ENCODE measurements at regions not wholly inside any gene's neighbourhood (a gene's known extent, or its start where the extent isn't known, plus 50 kb on each side); places are given as distances from the start of the nearest gene placed in this dataset.

DNA sequence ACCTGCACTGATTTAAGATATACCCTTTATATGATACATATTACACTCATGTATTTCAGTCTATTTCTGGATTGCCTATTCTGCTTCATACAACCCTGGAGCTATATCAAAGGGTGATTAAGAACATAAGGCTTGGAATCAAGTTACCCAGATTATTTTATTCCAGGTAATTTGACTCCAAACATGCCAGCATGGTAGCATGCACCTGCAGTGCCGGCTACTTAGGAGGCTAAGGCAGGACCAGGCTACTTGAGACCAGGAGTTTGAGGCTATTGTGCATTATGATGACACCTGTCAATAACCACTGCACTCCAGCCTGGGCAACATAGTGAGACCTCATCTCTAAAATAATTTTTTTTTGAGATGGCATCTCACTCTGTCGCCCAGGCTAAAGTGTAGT, 50.4 kb upstream of the NEO1 start:
- no peak for DNase-seq (ENCODE audit: low spot score)

DNA sequence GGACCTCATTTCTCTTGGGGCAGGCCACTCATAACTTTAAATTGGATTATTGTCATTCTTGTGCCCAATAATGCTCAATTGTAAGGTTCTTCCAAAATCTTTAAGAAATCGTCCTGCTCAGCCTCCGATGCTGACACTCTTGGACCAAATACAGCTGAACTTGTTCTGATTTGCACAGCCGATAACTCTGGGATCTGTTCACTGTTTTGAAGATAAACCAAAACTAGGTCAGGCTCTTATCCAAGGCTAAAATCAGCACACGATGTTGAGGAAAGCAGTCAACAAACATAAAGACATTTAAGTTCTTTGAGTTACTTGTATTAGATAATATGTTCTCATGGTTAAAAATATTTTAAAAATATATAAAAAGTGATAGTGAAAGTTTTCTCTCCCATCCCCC, 52.0 kb upstream of the NEO1 start:
- no peak for DNase-seq (ENCODE audit: low spot score)

DNA sequence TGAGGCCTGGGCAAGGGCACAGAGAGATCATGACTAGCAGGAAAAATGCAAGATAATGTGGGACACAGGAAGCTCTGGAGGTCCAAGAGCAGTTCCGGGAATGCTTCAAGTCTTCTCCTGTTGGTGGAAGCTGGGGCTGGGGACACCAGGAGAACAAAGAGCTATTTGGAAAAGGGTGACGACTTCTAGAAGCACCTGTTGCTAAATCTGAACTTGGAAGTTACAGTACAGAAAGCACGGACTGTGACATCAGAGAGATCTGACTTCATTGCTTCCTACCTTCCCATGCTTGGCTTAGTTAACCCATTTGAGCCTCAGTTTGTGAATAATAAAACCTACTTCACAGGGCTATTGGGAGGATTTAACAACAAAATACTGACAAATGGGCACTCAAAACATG, 52.7 kb upstream of the NEO1 start:
- no peak for DNase-seq (ENCODE audit: low spot score)

DNA sequence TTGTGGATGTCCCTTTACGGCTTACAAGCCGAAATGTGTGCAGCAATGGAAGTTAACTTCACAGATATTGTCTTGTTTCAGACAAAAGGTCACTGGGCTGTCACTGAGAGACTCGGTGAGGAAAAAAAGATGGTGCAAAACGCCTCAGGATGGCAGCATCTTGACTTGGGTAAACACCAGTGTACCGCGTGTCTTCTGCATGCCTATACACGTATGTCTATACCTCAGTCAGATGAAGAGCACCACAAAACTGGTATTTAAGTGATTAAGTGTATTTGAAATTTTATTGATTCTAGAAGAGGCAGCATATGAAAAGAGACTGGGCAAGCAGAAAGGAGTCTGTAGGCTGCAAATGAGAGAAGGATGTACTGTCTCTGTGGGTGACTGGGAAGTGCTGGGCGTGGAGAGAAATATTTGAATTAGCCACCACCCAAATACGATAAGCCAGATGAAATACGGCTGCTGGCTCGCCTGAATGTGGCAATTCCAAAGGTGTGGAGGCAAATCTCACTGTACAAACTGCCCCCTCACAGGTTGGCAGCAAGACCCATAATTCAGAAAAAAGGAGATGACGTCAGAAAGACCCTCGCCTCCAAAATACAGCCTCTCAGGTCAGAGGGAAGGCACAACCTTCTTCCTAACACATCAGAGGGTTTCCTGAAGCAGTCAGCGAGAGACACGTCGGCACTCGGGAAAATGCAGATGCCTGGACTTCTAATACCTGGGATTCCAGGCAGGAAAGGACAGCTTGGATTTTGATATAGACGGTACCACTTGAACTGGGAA, 53.4 kb upstream of the NEO1 start:
- DNase-seq (ENCODE audit: low spot score) = no peak

DNA sequence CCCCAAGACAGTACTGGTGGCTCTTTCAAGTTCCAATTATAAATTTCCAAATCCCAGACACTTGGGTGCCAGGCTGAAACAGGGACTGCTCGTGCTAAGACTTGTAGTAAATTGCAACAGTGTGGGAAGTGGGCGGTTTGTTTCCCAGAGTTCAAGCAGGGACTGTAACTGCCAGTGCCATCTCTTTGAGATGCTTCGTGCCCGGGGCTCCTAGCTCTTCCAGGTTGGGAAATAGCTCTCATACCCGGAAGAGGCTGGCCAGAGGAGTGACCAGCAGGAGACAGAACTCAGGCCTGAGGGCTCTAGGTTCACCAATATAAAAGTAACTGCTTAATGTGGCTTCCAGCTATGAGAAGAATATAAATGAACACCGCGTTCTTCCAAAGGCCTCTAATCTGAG, 54.0 kb upstream of the NEO1 start:
- no peak for DNase-seq (ENCODE audit: low spot score)

DNA sequence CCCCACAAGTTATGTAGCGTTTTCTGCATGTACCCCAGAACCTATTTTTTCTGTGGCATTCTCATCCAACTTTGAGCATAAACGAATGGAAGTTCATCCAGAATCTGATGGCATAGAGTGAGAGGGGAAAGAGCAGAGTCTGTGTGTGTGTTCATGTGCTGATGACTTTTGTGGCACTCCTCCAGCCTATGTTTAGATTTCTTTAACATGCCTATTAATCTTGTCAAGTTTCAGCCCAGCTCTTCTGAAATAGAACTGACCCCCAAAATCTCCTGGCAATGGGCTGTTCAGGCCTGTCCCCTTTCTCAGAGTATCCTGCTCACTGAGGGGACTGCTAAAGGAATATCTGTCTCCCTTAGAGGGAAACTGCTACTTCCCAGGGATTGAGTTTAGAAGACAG, 56.4 kb upstream of the NEO1 start:
- no peak for DNase-seq (ENCODE audit: low spot score)

DNA sequence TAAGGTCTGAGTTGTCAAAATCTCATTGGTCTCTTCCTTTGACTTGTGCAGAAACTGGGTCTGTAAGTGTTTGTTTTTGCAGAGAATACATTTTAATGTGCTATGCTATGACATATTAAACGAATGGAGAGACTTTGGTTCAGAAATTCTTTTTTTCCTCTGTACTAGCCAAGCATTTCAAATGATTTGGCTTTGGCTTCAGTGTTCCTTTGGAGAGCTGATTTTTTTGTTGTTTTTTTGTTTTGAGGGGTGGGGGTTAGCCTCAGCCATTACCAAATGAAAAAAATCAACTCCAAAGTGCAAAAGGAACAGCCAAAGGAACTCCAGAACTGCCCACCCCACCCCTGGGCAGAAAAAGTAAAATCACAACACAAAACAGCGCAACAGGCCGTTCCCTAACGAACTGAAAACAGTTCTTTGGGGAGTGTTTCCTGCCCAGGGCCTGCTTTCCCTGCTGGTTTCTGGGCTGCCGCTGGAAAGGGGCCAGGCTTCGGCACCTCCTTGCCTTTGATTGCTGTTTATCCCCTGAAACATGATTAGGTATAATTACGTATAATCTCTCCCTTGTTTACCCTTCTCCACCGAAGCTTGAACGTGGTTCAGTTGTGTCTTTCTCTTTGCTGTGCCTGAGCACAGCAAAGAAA, 57.6 kb upstream of the NEO1 start:
- no peak for DNase-seq (ENCODE audit: low spot score)

DNA sequence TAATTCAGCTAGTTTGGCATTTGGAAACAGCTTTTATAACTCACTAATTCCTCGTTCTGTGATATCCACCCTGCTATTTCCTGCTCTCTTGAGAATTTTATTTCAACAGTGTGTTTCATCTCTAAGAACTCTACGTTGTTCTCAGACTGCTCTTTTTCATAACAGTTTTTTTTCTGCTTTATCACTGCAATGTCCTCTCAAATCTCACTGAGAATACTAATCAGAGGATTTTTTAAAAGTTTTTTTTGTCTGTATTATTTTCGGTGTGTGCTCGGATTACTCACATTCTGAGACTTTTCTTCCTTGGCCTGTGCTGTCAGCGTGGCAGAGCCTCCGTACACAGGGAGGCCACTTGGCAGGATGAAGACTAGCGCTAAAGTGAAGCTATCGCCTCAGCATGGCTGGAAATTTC, 59.4 kb upstream of the NEO1 start:
- no peak for DNase-seq (ENCODE audit: low spot score)

DNA sequence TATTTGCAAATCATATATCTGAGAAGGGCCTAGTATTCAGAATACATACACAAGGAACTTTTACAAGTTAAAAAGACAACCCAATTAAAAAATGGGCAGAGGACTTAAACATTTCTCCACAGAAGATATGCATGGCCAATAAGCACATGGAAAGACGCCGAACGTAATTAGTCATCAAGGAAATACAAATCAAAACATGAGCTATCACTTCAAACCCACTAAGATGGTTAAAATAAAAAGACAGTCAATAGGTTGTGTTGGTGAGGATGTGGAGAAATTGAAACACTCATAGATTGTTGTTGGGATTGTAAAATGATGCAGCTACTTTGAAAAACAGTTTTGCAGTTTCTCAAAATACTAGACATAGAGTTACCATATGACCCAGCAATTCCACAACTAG, 61.2 kb upstream of the NEO1 start:
- DNase-seq (ENCODE audit: low spot score) = no peak

DNA sequence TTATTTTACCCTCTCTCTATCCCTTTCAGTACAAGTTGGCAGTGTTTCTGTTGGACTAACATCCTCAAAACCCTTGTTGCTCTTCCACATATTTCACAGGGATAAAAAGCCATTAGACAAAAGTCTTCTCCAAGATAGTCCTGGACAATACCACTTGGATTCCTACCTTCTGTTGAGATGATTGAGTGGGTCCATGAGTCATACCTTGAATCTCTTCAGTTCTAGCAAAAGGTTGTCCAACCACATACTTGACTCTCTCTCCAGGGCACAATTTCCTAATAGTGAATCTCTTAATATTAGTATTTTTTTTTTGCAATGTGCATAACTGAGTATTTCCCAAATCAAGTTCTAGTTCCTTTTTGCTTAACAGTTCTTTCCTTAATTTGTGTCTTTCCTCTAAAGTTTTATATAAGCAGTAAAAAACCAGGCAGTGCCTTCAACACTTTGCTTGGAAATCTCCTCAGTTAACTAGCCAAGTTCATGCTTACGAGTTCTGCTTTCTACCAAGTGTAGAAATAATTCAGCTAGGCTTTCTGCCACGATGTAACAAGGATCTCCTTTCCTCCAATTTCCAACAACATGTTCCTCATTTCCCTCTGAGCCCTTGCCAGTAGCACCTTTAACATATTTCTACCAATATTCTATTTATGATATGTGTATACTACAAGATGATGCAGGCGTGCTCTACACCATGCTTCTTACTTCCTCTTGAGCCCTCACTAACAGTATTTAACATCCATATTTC, 68.3 kb upstream of the NEO1 start:
- no peak for DNase-seq (ENCODE audit: low spot score)

DNA sequence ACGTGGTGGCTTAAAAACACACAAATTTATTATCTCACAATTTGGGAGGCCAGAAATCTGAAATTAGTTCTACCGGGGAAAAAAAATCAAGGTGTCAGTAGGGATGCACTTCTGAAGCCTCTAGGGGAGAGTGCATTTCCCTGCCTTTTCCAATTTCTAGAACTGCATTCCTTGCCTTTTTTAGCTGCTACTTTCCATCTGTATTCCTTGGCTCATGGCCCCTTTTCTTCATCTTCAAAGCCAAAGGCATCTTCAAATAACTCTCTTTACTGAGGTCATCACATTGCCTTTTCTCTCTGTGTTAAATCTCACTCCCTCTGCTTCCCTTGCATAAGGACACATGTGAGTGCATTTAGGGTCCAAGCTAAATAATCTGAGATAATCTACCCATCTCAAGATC, 69.5 kb upstream of the NEO1 start:
- DNase-seq (ENCODE audit: low spot score) = no peak

DNA sequence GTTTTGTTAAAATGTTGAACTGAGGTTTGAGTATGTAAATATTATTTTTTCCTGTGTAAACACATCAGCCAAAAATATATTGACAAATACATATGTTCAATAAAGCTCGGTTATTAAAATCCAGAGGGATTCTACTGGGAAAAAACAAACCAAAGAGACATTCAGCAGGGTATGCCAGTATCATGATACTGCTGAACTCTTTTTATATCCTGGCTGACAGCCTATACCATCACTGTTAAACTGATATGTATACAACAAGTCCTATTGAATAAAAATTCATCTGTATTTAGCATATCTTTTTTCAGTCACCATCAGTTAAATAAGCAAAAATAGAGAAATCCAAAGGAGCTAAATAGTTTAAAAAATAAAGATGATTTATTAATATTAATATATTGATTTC, 71.6 kb upstream of the NEO1 start:
- DNase-seq (ENCODE audit: low spot score) = no peak

DNA sequence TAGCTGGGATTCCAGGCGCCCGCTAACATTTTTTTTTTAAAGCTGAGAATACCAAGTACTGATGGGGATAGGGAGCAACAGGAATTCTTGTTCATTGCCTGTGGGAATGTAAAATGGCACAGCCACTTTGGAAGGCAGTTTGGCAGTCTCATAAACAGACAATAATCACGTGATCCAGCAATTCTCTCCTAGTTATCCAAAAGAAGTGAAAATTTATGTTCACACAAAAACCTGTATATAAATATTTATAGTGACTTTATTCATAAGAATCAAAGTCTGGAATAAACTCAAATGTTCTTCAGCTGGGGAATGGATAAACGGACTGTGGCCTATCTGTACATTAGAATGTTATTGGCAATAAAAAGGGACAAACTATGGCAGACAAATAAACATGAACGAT, 72.5 kb upstream of the NEO1 start:
- no peak for DNase-seq (ENCODE audit: low spot score)

DNA sequence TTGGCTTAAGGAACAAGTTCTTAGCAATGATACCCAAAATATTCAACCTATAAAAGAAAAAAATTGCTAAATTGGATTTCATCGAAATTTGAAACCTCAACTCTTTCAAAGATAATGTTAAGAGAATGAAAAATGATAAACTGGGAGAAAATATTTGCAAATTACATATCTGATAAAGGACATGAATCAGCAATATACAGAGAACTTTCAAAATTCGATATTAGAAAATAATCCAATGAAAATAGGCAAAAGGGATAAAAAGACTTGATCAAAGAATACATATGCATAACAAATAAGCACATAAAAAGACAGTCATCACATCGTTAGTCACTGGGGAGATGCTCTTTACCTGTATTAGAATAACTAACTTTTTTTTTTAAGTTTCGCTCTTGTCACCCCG, 73.0 kb upstream of the NEO1 start:
- DNase-seq (ENCODE audit: low spot score) = no peak

DNA sequence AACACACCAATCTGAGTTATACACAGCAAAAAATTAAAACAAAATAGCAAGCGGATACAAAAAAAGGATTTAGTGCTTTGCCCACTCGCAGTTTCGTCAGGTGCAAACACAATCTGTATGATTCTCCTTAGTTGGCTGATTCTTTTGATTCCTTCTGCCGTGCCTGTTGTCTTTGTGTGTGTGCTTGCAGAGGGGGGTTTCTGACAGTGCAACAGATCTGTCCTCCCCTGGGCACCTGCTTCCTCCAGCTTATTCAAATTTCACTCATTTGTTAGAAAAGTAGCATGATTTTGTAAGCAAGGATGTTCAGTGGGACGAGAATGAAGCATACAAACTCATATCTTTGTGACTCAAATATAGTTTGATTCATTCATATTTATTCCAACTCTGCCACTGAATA, 74.0 kb upstream of the NEO1 start:
- no peak for DNase-seq (ENCODE audit: low spot score)

DNA sequence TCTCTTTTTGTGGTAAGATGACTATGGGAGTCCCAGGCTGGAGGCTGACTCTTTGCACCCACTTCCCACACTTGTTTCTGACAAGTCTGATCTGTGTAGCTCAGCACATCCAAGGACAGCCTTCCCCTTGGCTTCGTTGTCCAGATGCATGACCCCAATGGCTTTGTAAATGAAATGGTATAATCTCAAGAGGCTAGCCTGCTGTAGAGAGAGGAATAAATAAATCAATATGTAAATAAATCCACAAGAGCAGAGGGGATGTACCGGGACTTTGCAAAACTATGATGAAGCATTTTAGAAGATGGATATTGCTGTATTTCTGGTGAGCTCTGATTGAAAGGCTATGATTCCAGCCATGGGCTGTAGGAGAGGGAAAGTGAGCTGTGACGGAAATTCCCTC, 79.9 kb upstream of the NEO1 start:
- no peak for DNase-seq (ENCODE audit: low spot score)

DNA sequence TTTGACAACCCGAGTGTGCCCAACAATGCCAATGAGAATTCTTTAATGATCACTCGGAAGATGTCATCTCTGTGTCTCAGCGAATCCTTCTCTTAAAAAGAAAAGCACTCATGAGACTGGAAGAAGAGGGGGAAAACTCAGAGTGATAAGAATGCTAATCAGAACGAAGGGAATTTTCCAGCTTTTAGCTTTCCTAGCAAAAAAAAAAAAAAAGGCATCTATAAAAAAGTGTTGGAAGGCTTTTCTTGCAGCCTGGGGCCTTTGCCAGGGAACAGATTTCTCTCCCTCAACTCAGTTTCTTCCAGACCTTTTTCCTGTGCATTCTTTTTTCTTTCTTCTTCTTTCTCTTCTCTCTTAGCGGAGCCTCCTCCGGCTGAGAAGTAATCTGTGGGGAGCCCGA, 80.5 kb upstream of the NEO1 start:
- no peak for DNase-seq (ENCODE audit: low spot score)

DNA sequence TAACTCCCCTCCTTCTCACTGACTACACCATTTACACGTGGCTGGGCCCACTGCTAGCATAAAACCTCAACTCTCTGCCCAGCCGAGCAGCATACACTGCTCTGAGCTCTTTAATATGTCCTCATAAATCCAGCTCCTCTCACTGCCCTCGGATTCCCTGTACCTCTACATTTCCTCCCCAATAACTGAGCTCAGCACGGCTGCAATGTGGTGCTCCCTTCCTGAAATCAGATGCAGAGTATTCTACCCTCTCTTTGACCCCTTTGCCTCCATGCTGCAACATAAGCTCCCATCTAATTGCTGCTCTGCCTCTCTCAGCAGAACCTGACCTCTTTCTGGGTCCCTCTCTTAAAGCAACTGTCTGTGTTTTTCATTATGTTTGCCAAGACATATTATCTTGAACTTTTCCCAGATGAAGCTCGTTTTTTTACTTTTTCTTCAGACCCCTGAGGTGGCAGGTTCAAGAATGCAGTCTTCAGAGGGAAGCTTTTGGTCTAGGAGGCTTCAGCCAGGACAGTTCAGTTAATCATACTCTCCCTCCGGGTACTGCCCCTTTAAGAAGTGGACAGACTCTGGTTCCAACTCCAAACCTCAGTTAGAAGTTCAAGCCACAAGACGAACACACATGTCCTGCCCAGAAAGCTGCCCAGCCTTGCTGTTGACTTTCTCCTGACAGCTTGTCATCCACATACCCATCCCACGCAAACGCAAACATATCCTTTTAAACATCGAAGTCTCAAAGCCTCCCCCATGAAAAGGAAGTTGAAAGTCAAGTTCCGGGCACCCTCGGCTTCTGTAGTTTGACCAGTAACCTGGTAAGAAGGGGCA, 81.1 kb upstream of the NEO1 start:
- no peak for DNase-seq (ENCODE audit: low spot score)

DNA sequence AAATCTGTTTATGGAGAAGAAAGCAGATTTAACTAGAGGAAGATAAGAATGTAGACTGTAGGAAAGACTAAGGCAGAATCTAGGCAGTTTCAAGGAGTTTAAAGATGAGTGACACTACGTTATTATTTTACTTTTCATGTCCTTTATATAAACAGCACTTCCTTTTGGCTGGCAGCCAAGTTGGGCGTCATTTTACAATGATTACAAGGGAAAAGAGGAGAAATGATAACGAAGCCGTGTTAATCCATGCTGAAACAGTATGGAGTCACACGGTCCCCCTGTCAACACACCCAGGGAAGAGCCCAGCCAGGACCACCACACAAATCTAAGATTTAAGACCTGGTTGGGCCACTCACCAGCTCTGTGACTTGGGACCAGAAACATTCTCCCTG, 83.7 kb upstream of the NEO1 start:
- DNase-seq (ENCODE audit: low spot score) = no peak

DNA sequence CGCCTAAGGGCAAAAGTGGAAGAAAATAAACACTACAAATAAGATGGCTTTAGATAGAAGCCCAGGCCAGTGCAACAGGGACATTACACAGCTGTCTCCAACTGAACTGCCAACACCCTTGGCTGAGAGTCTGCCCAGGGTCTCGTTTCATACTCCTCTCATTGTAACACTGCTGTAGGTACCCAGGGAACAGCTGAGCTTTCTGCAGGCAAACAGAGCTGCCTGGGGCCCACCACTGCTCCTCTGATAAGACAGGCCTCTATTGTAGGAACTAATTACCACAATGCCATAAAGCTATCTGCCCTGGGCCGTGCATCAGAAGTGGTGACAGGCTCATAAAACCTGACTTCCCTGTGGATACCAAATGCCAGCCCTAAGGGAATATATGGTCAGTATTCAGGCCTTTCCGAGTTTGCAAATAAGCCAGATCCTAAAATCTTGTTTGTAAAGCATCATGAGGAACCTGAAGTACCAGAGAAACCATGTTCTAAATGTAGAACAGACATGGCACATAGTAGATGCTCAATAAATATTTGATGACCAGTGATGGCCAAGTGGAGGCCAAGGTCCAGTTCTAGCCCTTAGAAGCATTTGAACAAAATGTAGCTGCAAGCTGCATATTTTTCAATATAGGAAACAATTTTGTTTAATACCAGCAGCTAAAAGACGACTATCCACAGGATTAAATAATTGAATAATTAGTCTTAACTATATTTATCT, 84.3 kb upstream of the NEO1 start:
- DNase-seq (ENCODE audit: low spot score) = no peak

DNA sequence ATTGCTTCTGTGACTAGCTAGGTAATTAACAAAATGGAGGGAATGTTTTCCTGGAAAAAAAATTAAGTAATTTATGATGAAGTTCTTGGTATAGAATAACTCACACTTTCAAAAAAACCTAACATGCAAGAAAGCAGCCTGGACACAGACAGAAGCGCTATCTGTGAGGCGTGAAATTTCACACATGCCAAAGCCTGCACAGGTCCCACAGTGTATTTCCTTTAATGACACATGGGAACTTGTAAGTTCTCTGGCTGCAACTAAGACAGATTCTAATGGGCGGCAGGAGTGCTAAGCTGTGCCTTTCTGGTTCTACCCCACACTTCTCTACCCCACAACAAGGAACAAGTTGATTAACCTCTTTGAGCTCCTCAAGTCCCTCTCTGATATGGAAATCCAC, 84.9 kb upstream of the NEO1 start:
- DNase-seq (ENCODE audit: low spot score) = peak; percentile 9

DNA sequence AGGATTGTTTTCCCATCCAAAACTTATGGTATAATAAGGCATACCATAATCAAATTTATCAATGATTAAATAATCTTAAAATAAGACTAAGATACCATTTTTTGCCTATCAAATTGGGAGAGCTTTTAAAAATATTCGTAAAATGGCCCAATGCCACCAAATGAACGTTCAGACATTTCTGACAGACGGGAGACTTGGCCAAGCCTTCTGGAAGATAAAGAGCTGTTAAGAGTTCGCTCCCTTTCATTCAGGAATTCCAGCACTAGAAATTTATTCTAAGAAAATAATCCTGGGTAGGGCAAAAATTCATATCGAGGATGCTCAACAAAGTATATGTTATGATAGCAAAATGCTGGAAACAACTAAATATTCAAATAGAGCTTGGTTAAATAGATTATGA, 85.6 kb upstream of the NEO1 start:
- DNase-seq (ENCODE audit: low spot score) = no peak

Measured in CD4-positive, alpha-beta T cell treated with Interleukin-15 for 4 hours (primary cell).